Esophagus squamous epithelium (tissue), 4 donors: ENCODE measurements at regions not wholly inside any gene's neighbourhood (a gene's known extent, or its start where the extent isn't known, plus 50 kb on each side); places are given as distances from the start of the nearest gene placed in this dataset.

Source experiments
- CTCF ChIP-seq, 6 experiments: fragments of 450-650 bp in 4 of 6; fragments of 200-600 bp in 2 of 6; sonication (generic) in 2 of 6; IDR thresholded peaks; one replicate each; pipeline ENCODE4 v1.5.1; 2016 to 2019; ENCODE audit warnings: antibody characterized with exemption in 6 of 6, mild to moderate bottlenecking in 4 of 6, moderate library complexity in 4 of 6
- POLR2A ChIP-seq, 4 donors: fragments of 450-650 bp; IDR thresholded peaks; one replicate each; pipeline ENCODE4 v1.6.1; 2017; ENCODE audit warnings: antibody characterized with exemption in 4 of 4, mild to moderate bottlenecking in 4 of 4, moderate library complexity in 3 of 4

GRCh38 chr3:70747847-70748246 lies 435.4 kb upstream of the MDFIC2 start:
- TF ChIP-seq CTCF (IDR thresholded peaks at IDR 0.05) (no peak), POLR2A (IDR thresholded peaks at IDR 0.05) (no peak)
